Keratinocyte (primary cell): ENCODE measurements at regions not wholly inside any gene's neighbourhood (a gene's known extent, or its start where the extent isn't known, plus 50 kb on each side); places are given as distances from the start of the nearest gene placed in this dataset.

Experiments
- EZH2 ChIP-seq: IDR thresholded peaks from one replicate; pipeline ENCODE4 v1.6.1; 2012; ENCODE audit warnings: inconsistent platforms, mild to moderate bottlenecking, low read length, moderate library complexity
- TF ChIP-seq, protein P1 (sequence below), 3 experiments: IDR thresholded peaks in 1 of 3; conservative IDR thresholded peaks in 1 of 3; optimal IDR thresholded peaks in 1 of 3; 2 replicates in 2 of 3; 3 replicates in 1 of 3; pipeline versions ENCODE3 to v1.5.1; 2011; ENCODE audit warnings: low read length in 3 of 3, mild to moderate bottlenecking in 3 of 3, moderate library complexity in 2 of 3, control low read depth in 1 of 3, inconsistent platforms in 1 of 3; ENCODE audit not compliant: insufficient read depth in 2 of 3; ENCODE audit errors: extremely low read depth in 1 of 3

DNA sequence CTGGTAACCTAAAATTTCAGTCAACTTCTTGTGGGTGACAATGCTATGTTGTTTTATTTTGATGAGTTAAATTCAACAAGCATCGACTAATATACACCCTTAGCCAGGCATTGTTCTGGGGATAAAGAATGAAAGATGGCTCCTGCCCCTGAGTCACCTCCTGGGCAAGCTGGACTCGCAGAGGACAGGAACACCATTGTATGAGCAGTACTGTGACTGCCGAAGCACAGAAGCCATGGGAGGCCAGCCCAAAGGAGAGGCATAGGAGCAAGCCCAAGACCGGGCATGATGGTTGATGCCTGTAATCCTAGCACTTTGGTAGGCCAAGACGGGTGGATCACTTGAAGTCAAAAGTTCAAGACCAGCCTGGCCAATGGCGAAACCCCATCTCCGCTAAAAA is 555.2 kb downstream of the OMA1 start:
- TF ChIP-seq, protein P1, sequence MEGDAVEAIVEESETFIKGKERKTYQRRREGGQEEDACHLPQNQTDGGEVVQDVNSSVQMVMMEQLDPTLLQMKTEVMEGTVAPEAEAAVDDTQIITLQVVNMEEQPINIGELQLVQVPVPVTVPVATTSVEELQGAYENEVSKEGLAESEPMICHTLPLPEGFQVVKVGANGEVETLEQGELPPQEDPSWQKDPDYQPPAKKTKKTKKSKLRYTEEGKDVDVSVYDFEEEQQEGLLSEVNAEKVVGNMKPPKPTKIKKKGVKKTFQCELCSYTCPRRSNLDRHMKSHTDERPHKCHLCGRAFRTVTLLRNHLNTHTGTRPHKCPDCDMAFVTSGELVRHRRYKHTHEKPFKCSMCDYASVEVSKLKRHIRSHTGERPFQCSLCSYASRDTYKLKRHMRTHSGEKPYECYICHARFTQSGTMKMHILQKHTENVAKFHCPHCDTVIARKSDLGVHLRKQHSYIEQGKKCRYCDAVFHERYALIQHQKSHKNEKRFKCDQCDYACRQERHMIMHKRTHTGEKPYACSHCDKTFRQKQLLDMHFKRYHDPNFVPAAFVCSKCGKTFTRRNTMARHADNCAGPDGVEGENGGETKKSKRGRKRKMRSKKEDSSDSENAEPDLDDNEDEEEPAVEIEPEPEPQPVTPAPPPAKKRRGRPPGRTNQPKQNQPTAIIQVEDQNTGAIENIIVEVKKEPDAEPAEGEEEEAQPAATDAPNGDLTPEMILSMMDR (optimal IDR thresholded peaks at IDR 0.05 in 1 of 3, IDR thresholded peaks at IDR 0.05 in 1 of 3, conservative IDR thresholded peaks at IDR 0.05 in 1 of 3; ENCODE audit: extremely low read depth in 1 of 3, insufficient read depth in 2 of 3, low read length in 3 of 3): no peak
- no peak for TF ChIP-seq EZH2
